ENCODE measurements at regions not wholly inside any gene's neighbourhood (a gene's known extent, or its start where the extent isn't known, plus 50 kb on each side); places are given as distances from the start of the nearest gene placed in this dataset.

DNA sequence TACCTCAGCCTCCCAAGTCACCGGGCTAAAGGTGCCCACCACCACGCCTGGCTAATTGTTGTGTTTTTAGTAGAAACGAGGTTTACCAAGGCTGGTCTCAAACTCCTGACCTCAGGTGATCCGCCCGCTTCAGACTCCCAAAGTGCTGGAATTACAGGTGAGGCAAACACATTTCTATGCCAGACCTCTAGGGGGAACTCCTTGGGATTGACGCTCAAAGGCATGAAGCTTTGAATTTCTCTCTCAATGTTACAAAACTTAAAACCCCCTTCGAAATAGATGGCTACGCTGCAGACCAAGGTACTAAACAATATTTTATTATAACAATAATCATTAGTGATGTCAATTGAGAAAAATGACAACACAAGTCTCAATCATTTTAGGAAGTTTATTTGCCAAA, 330.0 kb downstream of the SETD4 start:
- no peak overlapping the region for H3K4me3 Mint-ChIP-seq (ENCODE audit: unreplicated experiment)

GRCh38 chr21:35727830-35728229, 332.5 kb downstream of the SETD4 start:
- Mint-ChIP-seq H3K4me3 (ENCODE audit: unreplicated experiment) (no peak overlapping the region), H3K27me3 (ENCODE audit: low read depth) (peaks cover 15% of the 10 kb centered on the region), H3K9me3 (ENCODE audit: low read depth) (peaks cover 9% of the 10 kb centered on the region), H3K4me1 (ENCODE audit: low read depth) (no peaks in the 10 kb centered on the region), H3K27ac (ENCODE audit: unreplicated experiment) (no peak overlapping the region), H3K36me3 (ENCODE audit: low read depth) (peaks cover 2% of the 10 kb centered on the region)
- no peak for DNase-seq (ENCODE audit: low spot score)
- no peak for TF ChIP-seq CTCF (IDR thresholded peaks at IDR 0.05)

More for the DNA sequence above, 330.0 kb downstream of the SETD4 start:
- no peak for TF ChIP-seq CTCF (IDR thresholded peaks at IDR 0.05)
- DNase-seq (ENCODE audit: low spot score): no peak
- peaks cover 18% of the 10 kb centered on the region for H3K27me3 Mint-ChIP-seq (ENCODE audit: low read depth)
- peaks cover 2% of the 10 kb centered on the region for H3K9me3 Mint-ChIP-seq (ENCODE audit: low read depth)
- peaks cover 4% of the 10 kb centered on the region for H3K36me3 Mint-ChIP-seq (ENCODE audit: low read depth)
- no peaks in the 10 kb centered on the region for H3K4me1 Mint-ChIP-seq (ENCODE audit: low read depth)
- no peak overlapping the region for H3K27ac Mint-ChIP-seq (ENCODE audit: unreplicated experiment)

GRCh38 chr21:35724156-35724555, 336.2 kb downstream of the SETD4 start:
- H3K4me1 Mint-ChIP-seq (ENCODE audit: low read depth): peaks cover 17% of the 10 kb centered on the region
- peaks cover 9% of the 10 kb centered on the region for H3K9me3 Mint-ChIP-seq (ENCODE audit: low read depth)
- DNase-seq (ENCODE audit: low spot score): no peak
- peaks cover 14% of the 10 kb centered on the region for H3K27me3 Mint-ChIP-seq (ENCODE audit: low read depth)
- no peak overlapping the region for H3K27ac Mint-ChIP-seq (ENCODE audit: unreplicated experiment)
- peaks cover 2% of the 10 kb centered on the region for H3K36me3 Mint-ChIP-seq (ENCODE audit: low read depth)
- no peak overlapping the region for H3K4me3 Mint-ChIP-seq (ENCODE audit: unreplicated experiment)
- no peak for TF ChIP-seq CTCF (IDR thresholded peaks at IDR 0.05)

GRCh38 chr21:35721701-35722100, 338.6 kb downstream of the SETD4 start:
- H3K27me3 Mint-ChIP-seq (ENCODE audit: low read depth): peaks cover 4% of the 10 kb centered on the region
- peaks cover 9% of the 10 kb centered on the region for H3K9me3 Mint-ChIP-seq (ENCODE audit: low read depth)
- no peak overlapping the region for H3K4me3 Mint-ChIP-seq (ENCODE audit: unreplicated experiment)
- DNase-seq (ENCODE audit: low spot score): no peak
- H3K4me1 Mint-ChIP-seq (ENCODE audit: low read depth): peaks cover 17% of the 10 kb centered on the region
- no peak for TF ChIP-seq CTCF (IDR thresholded peaks at IDR 0.05)
- no peaks in the 10 kb centered on the region for H3K36me3 Mint-ChIP-seq (ENCODE audit: low read depth)
- H3K27ac Mint-ChIP-seq (ENCODE audit: unreplicated experiment): no peak overlapping the region

DNA sequence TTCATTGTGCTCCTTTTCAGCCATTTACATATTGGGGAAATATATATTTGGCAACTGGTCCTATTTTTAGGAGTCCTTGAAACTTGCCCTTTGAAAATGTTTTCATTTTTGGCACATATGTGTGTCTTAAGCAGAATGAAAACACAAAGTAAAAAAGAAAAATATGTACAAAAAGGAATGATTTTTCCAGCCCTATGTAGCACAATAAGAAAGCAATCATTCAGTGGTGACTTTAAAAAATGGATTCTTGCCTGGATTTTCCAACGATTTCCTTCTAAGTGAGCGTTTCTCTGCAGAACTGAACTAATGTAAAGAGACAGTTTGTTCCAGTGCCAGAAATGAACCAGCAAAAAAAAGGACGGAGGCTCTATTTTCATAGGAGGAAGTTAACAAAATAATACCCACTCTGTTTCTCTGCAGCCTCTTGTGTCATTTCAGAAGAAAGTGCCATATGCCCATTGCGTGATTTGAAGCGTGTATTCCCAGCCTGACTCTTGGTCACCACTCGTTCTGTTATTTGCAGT, 340.1 kb downstream of the SETD4 start:
- H3K27ac Mint-ChIP-seq (ENCODE audit: unreplicated experiment): peak overlapping the region; percentile 4
- DNase-seq (ENCODE audit: low spot score): no peak
- TF ChIP-seq CTCF (IDR thresholded peaks at IDR 0.05): no peak
- H3K27me3 Mint-ChIP-seq (ENCODE audit: low read depth): peaks cover 14% of the 10 kb centered on the region
- peaks cover 17% of the 10 kb centered on the region for H3K4me1 Mint-ChIP-seq (ENCODE audit: low read depth)
- peaks cover 6% of the 10 kb centered on the region for H3K9me3 Mint-ChIP-seq (ENCODE audit: low read depth)
- no peaks in the 10 kb centered on the region for H3K36me3 Mint-ChIP-seq (ENCODE audit: low read depth)
- no peak overlapping the region for H3K4me3 Mint-ChIP-seq (ENCODE audit: unreplicated experiment)
